GM12878 (cell line): ENCODE measurements at regions not wholly inside any gene's neighbourhood (a gene's known extent, or its start where the extent isn't known, plus 50 kb on each side); places are given as distances from the start of the nearest gene placed in this dataset.

ENCODE experiments used
- ATAC-seq: fragments of 200-7000 bp; cut with Tn5 transposase; 3 replicates; pipeline ENCODE4 v1.9.1; 2020; ENCODE audit warnings: mild to moderate bottlenecking, moderate library complexity
- BruUV-seq: library from RNA; stranded (reverse); fragments of 400-500 nt; replicated peaks from 2 replicates; lab custom pipeline; 2021; lab: Mats Ljungman, UMichigan
- CTCF ChIA-PET: fragments of 300-600 bp; sonication (Branson Sonifier 250); formaldehyde crosslinking; extraction: SDS; loops from one replicate; lab custom pipeline; 2021; ENCODE audit warnings: inconsistent platforms; lab: Yijun Ruan, JAX
- POLR2A ChIA-PET: fragments of 350-600 bp; formaldehyde crosslinking; extraction: SDS; loops from one replicate; lab custom pipeline; 2021; ENCODE audit warnings: inconsistent platforms; lab: Charles Lee
- RAD21 ChIA-PET: fragments of 300-600 bp; sonication (Branson Sonifier 250); formaldehyde crosslinking; loops from one replicate; lab custom pipeline; 2023; ENCODE audit warnings: antibody characterized with exemption; ENCODE audit not compliant: unreplicated experiment; lab: Charles Lee
- SMC1A ChIA-PET: fragments of 300-600 bp; sonication (Branson Sonifier 250); formaldehyde crosslinking; loops from one replicate; lab custom pipeline; 2023; ENCODE audit not compliant: unreplicated experiment, uncharacterized antibody; lab: Charles Lee
- DNase-seq: peaks from one replicate; pipeline ENCODE4 v3.0.0-alpha.2; 2011; ENCODE audit warnings: low read depth, low spot score
- FAIRE-seq: peaks from 3 replicates; lab custom pipeline; 2011; peaks lifted over from hg19 to GRCh38; lab: Jason Lieb, UNC
- H2AFZ ChIP-seq: 2 replicates; pipeline ENCODE4 v1.6.0; 2011; ENCODE audit warnings: low read depth, low read length, control low read depth; ENCODE audit not compliant: control insufficient read depth
- H3K27ac ChIP-seq: 2 replicates; pipeline ENCODE4 v1.5.1; 2011; ENCODE audit warnings: control low read depth; ENCODE audit not compliant: control insufficient read depth, insufficient read depth
- H3K27me3 ChIP-seq, 2 experiments: replicated peaks in 1 of 2; 2 replicates each; pipeline versions ENCODE4 v1.6.0 to v1.6.1; 2011; ENCODE audit warnings: low read length in 1 of 2; ENCODE audit not compliant: control insufficient read depth in 2 of 2, insufficient read depth in 2 of 2
- H3K36me3 ChIP-seq, 2 experiments: 2 replicates each; pipeline ENCODE4 v1.5.1; 2011; ENCODE audit warnings: low read length in 1 of 2; ENCODE audit not compliant: control insufficient read depth in 2 of 2, insufficient read depth in 2 of 2
- H3K4me1 ChIP-seq: 2 replicates; pipeline ENCODE4 v1.6.1; 2011; ENCODE audit warnings: mild to moderate bottlenecking, low read length, moderate library complexity, mixed read lengths; ENCODE audit not compliant: control insufficient read depth, insufficient read depth
- H3K4me2 ChIP-seq: 2 replicates; pipeline ENCODE4 v1.6.0; 2011; ENCODE audit warnings: control low read depth; ENCODE audit not compliant: control insufficient read depth, insufficient read depth
- H3K4me3 ChIP-seq: fragments of 200-600 bp; sonication (generic); 2 replicates; pipeline ENCODE4 v1.5.1; 2016
- H3K79me2 ChIP-seq: 2 replicates; pipeline ENCODE4 v1.6.0; 2011; ENCODE audit warnings: low read length; ENCODE audit not compliant: control insufficient read depth, insufficient read depth
- H3K9ac ChIP-seq: 2 replicates; pipeline ENCODE4 v1.8.0; 2011; ENCODE audit warnings: low read length, control low read depth, mixed read lengths; ENCODE audit not compliant: control insufficient read depth, insufficient read depth
- H3K9me3 ChIP-seq: replicated peaks from 3 replicates; pipeline ENCODE4 v1.5.1; 2011; ENCODE audit warnings: mild to moderate bottlenecking, low read length; ENCODE audit not compliant: control insufficient read depth, insufficient read depth
- H4K20me1 ChIP-seq: 2 replicates; pipeline ENCODE4 v1.6.0; 2011; ENCODE audit not compliant: control insufficient read depth, insufficient read depth
- MYB ChIP-seq: fragments of 150-350 bp; IDR thresholded peaks from 2 replicates; pipeline ENCODE4 v1.6.1; 2014; ENCODE audit warnings: mild to moderate bottlenecking, low read depth, low read length, borderline replicate concordance
- TCF12 ChIP-seq: IDR thresholded peaks from 2 replicates; pipeline ENCODE4 v1.6.1; 2011; ENCODE audit warnings: low read depth, mild to moderate bottlenecking, low read length
- YY1 ChIP-seq: IDR thresholded peaks from 2 replicates; pipeline ENCODE4 v1.6.1; 2011; ENCODE audit warnings: low read depth, mild to moderate bottlenecking, low read length
- ZZZ3 ChIP-seq: IDR thresholded peaks from 2 replicates; pipeline ENCODE4 v1.6.1; 2011; ENCODE audit warnings: low read depth; ENCODE audit not compliant: control insufficient read depth, insufficient read length
- WGBS: methylation state at CpG from one replicate; pipeline ENCODE4 v1.1.6; 2016; ENCODE audit warnings: low lambda C conversion rate; ENCODE audit not compliant: insufficient replicate concordance, insufficient coverage; ENCODE audit errors: missing lambda C conversion rate; 5-methylcytosine and 5-hydroxymethylcytosine counted together
- in situ Hi-C: fragments of 300-500 bp; cut with MboI; formaldehyde crosslinking; loops from 9 replicates; pipeline ENCODE4 v1.14.3; 2018; ENCODE audit warnings: mixed read lengths
- intact Hi-C: fragments of 100-400 bp; cut with micrococcal nuclease; formaldehyde crosslinking; loops from one replicate; pipeline ENCODE4 v1.14.2; 2022; ENCODE audit not compliant: unreplicated experiment
- TF ChIP-seq, protein P1 (sequence below): fragments of 450-650 bp; IDR thresholded peaks from 2 replicates; pipeline ENCODE4 v1.6.1; 2017; ENCODE audit warnings: mild to moderate bottlenecking
- TF ChIP-seq, protein P2 (sequence below): IDR thresholded peaks from 2 replicates; pipeline ENCODE4 v1.6.1; 2012; ENCODE audit warnings: low read depth, low read length, improper control_type of control experiment

DNA sequence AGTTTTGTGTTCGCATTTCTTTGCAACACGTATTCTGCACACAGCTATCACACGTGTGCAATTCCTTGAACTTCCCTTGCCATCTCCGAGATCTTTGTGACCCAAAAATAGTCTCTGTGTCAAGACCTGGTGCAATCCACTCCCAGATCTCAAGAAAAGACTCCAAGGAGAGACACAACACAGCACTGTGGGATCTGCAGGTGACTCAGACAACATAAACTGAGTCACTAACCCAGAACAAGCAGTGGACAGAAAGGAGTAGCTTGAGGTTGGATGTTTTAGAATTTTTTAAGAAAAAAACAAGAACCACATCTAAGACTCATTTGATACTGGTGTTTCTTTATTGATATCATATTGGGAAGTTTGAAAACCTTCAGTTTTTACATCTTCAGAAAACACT lies 396.9 kb downstream of the AGTPBP1 start:
- no peak overlapping the region for H3K4me3 ChIP-seq
- no peaks in the 10 kb centered on the region for H3K36me3 ChIP-seq
- H3K27me3 ChIP-seq: no peaks in the 10 kb centered on the region; a peak in 1 of 4 replicates
- ATAC-seq (no peak), DNase-seq (no peak), FAIRE-seq (no peak)
- SMC1A ChIA-PET: no interaction called here
- no peak overlapping the region for H3K4me2 ChIP-seq
- H3K9ac ChIP-seq: no peak overlapping the region
- H2AFZ ChIP-seq: no peak overlapping the region
- RAD21 ChIA-PET: no interaction called here
- H3K79me2 ChIP-seq: no peaks in the 10 kb centered on the region
- POLR2A ChIA-PET: no interaction called here
- no peaks in the 10 kb centered on the region for H3K4me1 ChIP-seq
- no TSS peak for BruUV-seq
- no peaks in the 10 kb centered on the region for H3K9me3 ChIP-seq
- WGBS: 22% methylated on average over 4 of the region's 4 CpGs
- H3K27ac ChIP-seq: no peak overlapping the region
- CTCF ChIA-PET: no interaction called here
- no peaks in the 10 kb centered on the region for H4K20me1 ChIP-seq
- TF ChIP-seq TCF12: no peak
- TF ChIP-seq, protein P1, sequence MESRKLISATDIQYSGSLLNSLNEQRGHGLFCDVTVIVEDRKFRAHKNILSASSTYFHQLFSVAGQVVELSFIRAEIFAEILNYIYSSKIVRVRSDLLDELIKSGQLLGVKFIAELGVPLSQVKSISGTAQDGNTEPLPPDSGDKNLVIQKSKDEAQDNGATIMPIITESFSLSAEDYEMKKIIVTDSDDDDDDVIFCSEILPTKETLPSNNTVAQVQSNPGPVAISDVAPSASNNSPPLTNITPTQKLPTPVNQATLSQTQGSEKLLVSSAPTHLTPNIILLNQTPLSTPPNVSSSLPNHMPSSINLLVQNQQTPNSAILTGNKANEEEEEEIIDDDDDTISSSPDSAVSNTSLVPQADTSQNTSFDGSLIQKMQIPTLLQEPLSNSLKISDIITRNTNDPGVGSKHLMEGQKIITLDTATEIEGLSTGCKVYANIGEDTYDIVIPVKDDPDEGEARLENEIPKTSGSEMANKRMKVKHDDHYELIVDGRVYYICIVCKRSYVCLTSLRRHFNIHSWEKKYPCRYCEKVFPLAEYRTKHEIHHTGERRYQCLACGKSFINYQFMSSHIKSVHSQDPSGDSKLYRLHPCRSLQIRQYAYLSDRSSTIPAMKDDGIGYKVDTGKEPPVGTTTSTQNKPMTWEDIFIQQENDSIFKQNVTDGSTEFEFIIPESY: no peak
- no peak for TF ChIP-seq MYB
- TF ChIP-seq, protein P2, sequence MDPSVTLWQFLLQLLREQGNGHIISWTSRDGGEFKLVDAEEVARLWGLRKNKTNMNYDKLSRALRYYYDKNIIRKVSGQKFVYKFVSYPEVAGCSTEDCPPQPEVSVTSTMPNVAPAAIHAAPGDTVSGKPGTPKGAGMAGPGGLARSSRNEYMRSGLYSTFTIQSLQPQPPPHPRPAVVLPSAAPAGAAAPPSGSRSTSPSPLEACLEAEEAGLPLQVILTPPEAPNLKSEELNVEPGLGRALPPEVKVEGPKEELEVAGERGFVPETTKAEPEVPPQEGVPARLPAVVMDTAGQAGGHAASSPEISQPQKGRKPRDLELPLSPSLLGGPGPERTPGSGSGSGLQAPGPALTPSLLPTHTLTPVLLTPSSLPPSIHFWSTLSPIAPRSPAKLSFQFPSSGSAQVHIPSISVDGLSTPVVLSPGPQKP: no peak
- TF ChIP-seq ZZZ3: no peak
- no peak for TF ChIP-seq YY1
- intact Hi-C loops (no loop called here), in situ Hi-C loops (no loop called here)
